HL-60 (cell line): ENCODE measurements at regions not wholly inside any gene's neighbourhood (a gene's known extent, or its start where the extent isn't known, plus 50 kb on each side); places are given as distances from the start of the nearest gene placed in this dataset.

Experiments used
- CTCF ChIP-seq: IDR thresholded peaks from one replicate; pipeline ENCODE4 v1.5.1; 2011; ENCODE audit warnings: low read length, control low read depth, inconsistent platforms; ENCODE audit not compliant: insufficient read depth
- POLR2AphosphoS5 ChIP-seq: IDR thresholded peaks from 2 replicates; pipeline ENCODE4 v1.6.1; 2012; ENCODE audit warnings: low read depth
- REST ChIP-seq: IDR thresholded peaks from 2 replicates; pipeline ENCODE4 v1.6.1; 2012; ENCODE audit warnings: low read depth; ENCODE audit not compliant: insufficient replicate concordance

- no peak for TF ChIP-seq CTCF
- no peak for TF ChIP-seq REST
- no peak for TF ChIP-seq POLR2AphosphoS5
Measured at GRCh38 chr10:128926711-128927110, 540.3 kb upstream of the MGMT start.
